Heart left ventricle (tissue), 13 donors: ENCODE measurements at regions not wholly inside any gene's neighbourhood (a gene's known extent, or its start where the extent isn't known, plus 50 kb on each side); places are given as distances from the start of the nearest gene placed in this dataset.

Source experiments
- POLR2A ChIP-seq, 2 donors: fragments of 450-650 bp; IDR thresholded peaks; one replicate each; pipeline ENCODE4 v1.6.1; 2017; ENCODE audit warnings: antibody characterized with exemption in 2 of 2, mild to moderate bottlenecking in 2 of 2, moderate library complexity in 2 of 2
- TF ChIP-seq, protein P1 (sequence below), 12 donors: fragments of 200-600 bp; sonication (generic) in 4 of 12; IDR thresholded peaks; one replicate each; pipeline versions ENCODE4 v1.5.0 to v1.8.0; 2018 to 2022; ENCODE audit warnings: antibody characterized with exemption in 12 of 12, mild to moderate bottlenecking in 5 of 12
- donor health status: ischemic (EF 13 %, LVEDD 7.1; RV severe dilation, severe dysfunction).
- donor health status: DM: no; HTN: yes; CAD: no.
- donor health status: DM: no; HTN: no; CAD: no.
- donor health status: ischemic (EF 25% LVEDD 6.9; RV normal size, moderate dysfunction).
- donor health status: ischemic (EF 25% LVEDD 5.7; RV mildly dilated, moderate dysfunction).
- donor health status: ischemic (EF 35%, LVEDD 5.7; RV mildly dilated, moderate dysfunction).
- donor health status: nonischemic (EF 11% LVEDD 7.7; RV severe dilation, severe dysfunction).
- donor health status: DM: yes; HTN: yes; CAD: no.
- donor health status: PGD.
- donor health status: ischemic (EF 29% LVEDD 5.4; RV normal size, mild dysfunction).
- donor health status: nonischemic (EF 23%, LVEDD 6.1; RV moderate dilation, normal function).

DNA sequence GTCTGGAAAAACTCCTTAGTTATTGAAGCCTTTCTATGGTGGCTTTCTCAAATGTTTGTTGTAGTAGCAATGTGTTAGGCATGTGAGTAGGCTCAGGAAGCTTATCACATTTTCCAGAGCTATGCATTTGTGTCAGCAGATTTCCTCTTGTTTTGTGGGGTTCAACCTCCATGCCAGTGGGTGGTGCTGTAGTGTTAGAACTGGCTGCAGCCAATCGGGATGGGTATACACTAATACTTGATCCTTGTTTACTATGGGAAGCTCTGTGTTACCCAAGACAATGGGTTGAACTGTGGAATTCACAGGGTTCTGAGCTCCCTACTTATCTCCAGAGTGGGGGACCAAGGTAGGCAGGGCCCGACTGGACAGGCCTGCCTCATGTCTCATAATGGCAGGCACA lies 348.5 kb upstream of the ADAMTS5 start:
- TF ChIP-seq, protein P1, sequence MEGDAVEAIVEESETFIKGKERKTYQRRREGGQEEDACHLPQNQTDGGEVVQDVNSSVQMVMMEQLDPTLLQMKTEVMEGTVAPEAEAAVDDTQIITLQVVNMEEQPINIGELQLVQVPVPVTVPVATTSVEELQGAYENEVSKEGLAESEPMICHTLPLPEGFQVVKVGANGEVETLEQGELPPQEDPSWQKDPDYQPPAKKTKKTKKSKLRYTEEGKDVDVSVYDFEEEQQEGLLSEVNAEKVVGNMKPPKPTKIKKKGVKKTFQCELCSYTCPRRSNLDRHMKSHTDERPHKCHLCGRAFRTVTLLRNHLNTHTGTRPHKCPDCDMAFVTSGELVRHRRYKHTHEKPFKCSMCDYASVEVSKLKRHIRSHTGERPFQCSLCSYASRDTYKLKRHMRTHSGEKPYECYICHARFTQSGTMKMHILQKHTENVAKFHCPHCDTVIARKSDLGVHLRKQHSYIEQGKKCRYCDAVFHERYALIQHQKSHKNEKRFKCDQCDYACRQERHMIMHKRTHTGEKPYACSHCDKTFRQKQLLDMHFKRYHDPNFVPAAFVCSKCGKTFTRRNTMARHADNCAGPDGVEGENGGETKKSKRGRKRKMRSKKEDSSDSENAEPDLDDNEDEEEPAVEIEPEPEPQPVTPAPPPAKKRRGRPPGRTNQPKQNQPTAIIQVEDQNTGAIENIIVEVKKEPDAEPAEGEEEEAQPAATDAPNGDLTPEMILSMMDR (IDR thresholded peaks at IDR 0.05), result no peak
- TF ChIP-seq POLR2A (IDR thresholded peaks at IDR 0.05), result no peak
